ENCODE measurements at regions not wholly inside any gene's neighbourhood (a gene's known extent, or its start where the extent isn't known, plus 50 kb on each side); places are given as distances from the start of the nearest gene placed in this dataset.
"Not testable (repeated sequence)": the region's sequence is repeated elsewhere in the genome, so short reads cannot be mapped to it uniquely, and the experiment has no call there.

DNA sequence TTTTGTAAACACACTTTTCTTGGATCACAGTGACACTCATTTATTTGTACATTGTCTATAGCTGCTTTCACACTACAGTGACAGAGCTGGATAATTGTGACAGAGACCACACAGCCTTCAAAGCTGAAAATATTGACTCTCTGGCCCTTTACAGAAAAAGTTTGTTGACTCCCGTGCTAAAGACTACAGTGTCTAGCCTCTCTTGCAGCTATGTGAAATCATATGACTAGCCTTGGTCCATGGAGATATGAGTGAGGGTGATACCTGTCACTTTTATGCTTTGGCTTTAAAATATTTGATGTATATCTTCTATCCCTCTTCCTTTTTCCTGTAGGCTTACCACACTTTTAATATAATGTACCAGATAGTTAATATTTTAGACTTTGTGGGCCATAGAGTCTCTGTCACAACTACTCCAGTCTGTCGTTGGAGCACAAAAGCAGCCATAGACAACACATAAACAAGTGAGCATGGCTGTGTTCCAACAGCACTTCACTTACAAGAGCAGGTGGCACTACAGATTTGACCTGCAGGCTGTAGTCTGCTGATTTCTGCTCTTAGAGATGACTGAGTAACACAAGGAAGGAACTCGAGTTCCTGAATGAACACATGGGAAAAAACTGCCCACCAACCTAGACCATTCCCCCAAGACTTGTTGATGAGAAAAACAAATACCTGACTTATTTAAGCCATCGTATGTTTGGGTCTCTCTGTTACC lies 73.5 kb upstream of the ANKRD55 start:
- no peaks in the 10 kb centered on the region for H3K27me3 ChIP-seq (replicated peaks)
- H3K4me1 ChIP-seq (replicated peaks) = peaks cover 24% of the 10 kb centered on the region
- H3K9me3 ChIP-seq (replicated peaks) = 0 out of 2 replicates have a peak, but pooled peaks cover 3% of the 10 kb centered on the region
- H3K4me3 ChIP-seq = no peak overlapping the region
- no peak overlapping the region for H3K27ac ChIP-seq
- DNase-seq (ENCODE audit: low read depth in 1 of 2, low spot score in 2 of 2) = no peak
- H3K36me3 ChIP-seq = no peaks in the 10 kb centered on the region

DNA sequence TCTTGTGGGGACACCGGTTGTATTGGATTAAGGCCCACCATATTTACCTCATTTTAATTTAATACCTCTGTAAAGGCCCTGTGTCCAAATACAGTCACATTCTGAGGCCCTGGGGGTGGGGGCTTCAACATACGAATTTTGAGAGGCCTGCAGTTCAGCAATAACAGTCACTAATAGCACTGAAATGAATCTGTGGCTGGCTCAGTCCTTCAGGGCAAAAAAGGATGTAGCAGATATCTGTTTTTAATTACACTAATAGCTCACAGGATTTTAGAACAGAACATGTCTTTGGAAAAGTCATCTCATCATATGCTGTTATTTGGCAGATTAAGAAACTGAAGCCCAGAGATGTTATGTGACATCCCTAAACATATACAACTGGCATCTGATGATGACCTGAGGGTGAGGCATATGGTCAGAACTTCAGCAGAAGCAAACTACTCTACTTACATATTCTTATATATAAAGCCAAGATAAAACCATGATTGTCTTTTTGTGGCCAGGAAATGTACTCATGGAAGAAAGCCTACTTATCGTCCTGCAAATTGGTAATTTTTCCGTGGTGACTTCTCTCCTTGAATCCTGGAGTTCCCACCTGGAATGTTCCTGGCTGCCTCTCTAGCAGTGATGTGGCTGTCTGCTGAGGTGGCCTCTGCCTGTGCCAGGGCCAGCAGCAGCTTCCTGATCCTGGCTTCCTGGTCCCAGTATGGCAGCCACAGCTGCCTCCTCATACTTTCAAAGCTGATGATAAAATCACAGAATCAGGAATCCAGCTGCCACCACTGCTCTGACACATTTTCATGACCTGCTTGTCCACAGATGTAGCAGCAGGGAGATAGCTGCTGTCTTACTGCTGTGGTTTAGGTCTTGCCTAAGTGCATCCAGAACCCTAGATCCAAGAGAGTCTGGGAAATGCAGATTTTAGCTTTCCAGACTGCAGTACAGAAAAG lies 72.1 kb upstream of the ANKRD55 start:
- peaks cover 34% of the 10 kb centered on the region for H3K4me1 ChIP-seq (replicated peaks)
- no peak for DNase-seq (ENCODE audit: low read depth in 1 of 2, low spot score in 2 of 2)
- H3K36me3 ChIP-seq = no peaks in the 10 kb centered on the region
- no peak overlapping the region for H3K4me3 ChIP-seq
- H3K27me3 ChIP-seq (replicated peaks) = no peaks in the 10 kb centered on the region
- 0 out of 2 replicates have a peak, but pooled peaks cover 3% of the 10 kb centered on the region for H3K9me3 ChIP-seq (replicated peaks)
- H3K27ac ChIP-seq = no peak overlapping the region

DNA sequence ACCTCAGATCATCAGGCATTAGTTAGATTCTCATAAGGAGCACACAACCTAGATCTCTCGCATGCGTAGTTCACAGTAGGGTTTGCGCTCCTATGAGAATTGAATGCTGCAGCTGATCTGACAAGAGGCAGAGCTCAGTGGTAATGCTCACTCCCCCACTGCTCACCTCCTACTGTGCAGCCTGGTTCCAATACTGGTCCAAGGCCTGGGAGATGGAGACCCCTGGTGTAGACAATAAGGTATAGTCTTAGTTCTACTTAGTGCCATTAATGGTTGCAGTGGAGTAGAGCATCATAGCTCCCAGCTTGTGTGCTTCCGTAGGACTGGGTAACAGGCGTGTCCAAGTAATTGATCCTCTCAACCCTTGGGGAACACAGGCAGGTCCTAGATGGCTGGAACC lies 70.4 kb upstream of the ANKRD55 start:
- Histone ChIP-seq H3K4me1 (replicated peaks) (peaks cover 28% of the 10 kb centered on the region), H3K9me3 (replicated peaks) (0 out of 2 replicates have a peak, but pooled peaks cover 3% of the 10 kb centered on the region), H3K27ac (no peak overlapping the region), H3K27me3 (replicated peaks) (no peaks in the 10 kb centered on the region), H3K36me3 (no peaks in the 10 kb centered on the region), H3K4me3 (no peak overlapping the region)
- DNase-seq (ENCODE audit: low read depth in 1 of 2, low spot score in 2 of 2) = no peak

DNA sequence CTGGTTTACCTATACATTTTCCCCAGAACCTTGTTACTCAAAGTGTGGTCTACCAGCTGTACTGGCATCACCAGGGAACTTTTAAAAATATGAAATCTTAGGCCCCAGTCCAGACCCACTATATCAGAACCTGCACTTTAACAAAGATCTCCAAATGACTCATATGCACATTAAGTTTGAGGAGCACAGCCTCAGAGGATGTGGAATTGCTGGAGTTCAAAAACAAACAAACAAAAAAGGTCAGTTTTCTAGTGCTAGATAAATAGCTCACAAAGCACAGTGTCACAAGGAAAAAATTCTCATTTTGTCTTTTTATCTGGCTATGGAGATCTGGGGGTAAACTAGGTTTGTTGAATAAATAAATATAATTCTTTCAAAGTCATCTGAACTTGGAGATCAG lies 68.9 kb upstream of the ANKRD55 start:
- no peak overlapping the region for H3K4me3 ChIP-seq
- H3K4me1 ChIP-seq (replicated peaks) = peaks cover 28% of the 10 kb centered on the region
- 0 out of 2 replicates have a peak, but pooled peaks cover 3% of the 10 kb centered on the region for H3K9me3 ChIP-seq (replicated peaks)
- peak in 1 of 2 experiments; percentile 88 for DNase-seq (ENCODE audit: low read depth in 1 of 2, low spot score in 2 of 2)
- H3K36me3 ChIP-seq = no peaks in the 10 kb centered on the region
- no peaks in the 10 kb centered on the region for H3K27me3 ChIP-seq (replicated peaks)
- peak overlapping the region; percentile 45 for H3K27ac ChIP-seq

DNA sequence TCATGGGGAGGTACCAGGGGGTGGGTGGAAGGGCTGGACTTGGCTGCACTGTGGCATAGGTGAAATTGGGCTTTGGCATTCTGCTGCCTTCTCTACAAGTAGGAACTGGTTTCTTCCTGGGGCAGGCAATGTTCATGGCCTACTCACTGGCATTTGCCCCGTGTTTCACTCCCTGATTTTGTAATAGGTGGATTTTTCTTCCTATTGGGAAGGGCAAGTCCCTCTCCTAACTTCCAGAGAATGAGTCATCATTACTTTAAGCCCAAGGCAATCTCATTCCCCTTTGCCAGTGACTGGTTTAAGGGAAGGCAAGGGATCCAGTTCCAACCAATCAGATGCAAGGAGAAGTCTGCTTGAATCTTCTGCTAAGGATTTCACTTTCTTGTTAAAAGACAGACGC lies 67.9 kb upstream of the ANKRD55 start:
- no peaks in the 10 kb centered on the region for H3K27me3 ChIP-seq (replicated peaks)
- H3K27ac ChIP-seq = no peak overlapping the region
- DNase-seq (ENCODE audit: low read depth in 1 of 2, low spot score in 2 of 2) = peak in 1 of 2 experiments; percentile 37
- peaks cover 28% of the 10 kb centered on the region for H3K4me1 ChIP-seq (replicated peaks)
- H3K36me3 ChIP-seq = no peaks in the 10 kb centered on the region
- H3K4me3 ChIP-seq = no peak overlapping the region
- no peaks in the 10 kb centered on the region for H3K9me3 ChIP-seq (replicated peaks)

DNA sequence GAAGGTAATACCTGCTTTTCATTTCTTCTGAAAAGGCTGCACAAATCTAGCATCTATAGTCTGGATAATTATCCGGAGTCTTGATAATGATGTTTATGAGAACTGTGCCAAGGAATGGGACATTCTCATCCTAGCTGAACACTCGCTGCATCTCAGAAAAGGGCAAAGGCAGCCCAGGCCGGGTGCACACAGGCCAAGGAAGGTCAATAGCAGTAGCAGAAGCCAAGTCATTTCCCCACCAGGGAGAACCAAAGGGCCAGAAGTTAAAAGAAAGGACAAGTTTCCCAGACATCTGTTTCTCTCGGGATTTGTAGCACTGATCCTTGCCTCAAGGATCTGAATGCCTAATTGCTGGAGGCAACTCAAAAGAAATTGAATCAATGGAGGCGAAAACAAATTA lies 66.1 kb upstream of the ANKRD55 start:
- H3K9me3 ChIP-seq (replicated peaks) = no peaks in the 10 kb centered on the region
- H3K27ac ChIP-seq = no peak overlapping the region
- no peak for DNase-seq (ENCODE audit: low read depth in 1 of 2, low spot score in 2 of 2)
- H3K27me3 ChIP-seq (replicated peaks) = no peaks in the 10 kb centered on the region
- peaks cover 28% of the 10 kb centered on the region for H3K4me1 ChIP-seq (replicated peaks)
- no peak overlapping the region for H3K4me3 ChIP-seq
- H3K36me3 ChIP-seq = no peaks in the 10 kb centered on the region

DNA sequence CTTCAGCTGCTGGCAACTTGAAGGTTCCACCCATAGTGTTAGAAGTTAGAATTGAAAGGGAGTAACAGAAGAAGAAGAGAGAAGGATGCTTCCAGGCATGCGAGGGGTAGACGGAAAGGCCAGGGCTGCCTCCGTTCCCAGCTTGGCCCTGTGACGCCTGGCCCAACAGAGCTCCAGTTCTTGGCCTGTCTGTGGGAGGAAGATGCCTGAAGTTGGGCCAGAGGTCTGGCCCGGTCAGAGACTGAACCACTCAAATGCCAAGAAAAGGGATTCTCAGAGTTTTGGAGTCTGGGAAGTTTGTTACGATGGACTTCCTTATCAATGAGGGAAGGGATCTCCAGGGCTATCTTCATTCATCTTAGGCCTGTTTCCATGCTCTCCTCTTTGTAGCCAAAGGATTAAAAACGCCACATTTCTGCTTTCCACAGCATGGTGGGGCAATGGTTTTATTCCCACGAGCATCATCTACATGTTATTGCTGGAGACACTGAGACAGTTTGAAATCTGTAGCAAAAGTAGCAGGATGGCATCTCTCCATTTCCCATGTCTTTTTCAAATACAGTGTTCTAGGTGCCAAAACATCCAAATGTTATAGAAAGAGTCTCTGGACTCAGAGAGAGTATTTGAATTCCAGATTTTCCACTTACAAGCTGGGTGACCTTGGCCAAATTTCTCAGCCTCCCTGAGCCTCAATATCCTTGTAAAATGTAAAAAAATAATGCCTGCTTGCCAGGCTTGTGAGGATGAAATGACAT lies 65.4 kb upstream of the ANKRD55 start:
- Histone ChIP-seq H3K27ac (no peak overlapping the region), H3K36me3 (no peaks in the 10 kb centered on the region), H3K4me3 (no peak overlapping the region), H3K27me3 (replicated peaks) (no peaks in the 10 kb centered on the region), H3K9me3 (replicated peaks) (no peaks in the 10 kb centered on the region), H3K4me1 (replicated peaks) (peaks cover 27% of the 10 kb centered on the region)
- DNase-seq (ENCODE audit: low read depth in 1 of 2, low spot score in 2 of 2) = no peak

DNA sequence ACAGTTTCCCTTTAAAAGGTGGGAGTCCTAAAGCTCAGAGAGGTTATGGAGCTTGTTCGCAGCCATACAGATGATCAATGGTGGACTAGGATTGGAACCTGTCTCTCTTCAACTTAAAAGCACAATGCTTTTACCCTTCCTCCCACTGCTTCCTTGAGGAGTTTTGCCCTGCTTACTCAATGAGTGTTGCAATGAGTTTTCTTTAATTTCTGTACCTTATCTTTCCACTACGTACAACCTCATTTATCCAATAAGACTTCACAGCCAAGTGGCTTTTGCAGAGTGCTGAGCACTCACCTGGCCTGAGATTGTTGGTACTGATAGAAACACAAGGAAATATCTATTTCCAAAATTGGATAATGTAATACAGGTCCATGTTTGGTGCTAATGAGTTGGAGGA lies 64.7 kb upstream of the ANKRD55 start:
- H3K36me3 ChIP-seq = no peaks in the 10 kb centered on the region

DNA sequence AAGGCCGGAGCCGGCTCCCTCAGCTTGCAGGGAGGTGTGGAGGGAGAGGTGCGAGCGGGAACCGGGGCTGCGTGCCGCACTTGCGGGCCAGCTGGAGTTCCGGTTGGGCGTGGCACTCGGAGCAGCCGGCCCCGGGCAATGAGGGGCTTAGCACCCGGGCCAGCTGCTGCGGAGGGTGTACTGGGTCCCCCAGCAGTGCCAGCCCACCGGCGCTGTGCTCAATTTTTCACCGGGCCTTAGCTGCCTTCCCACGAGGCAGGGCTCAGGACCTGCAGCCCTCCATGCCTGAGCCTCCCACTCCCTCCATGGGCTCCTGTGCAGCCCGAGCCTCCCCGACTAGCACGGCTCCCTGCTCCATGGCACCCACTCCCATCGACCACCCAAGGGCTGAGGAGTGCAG lies 62.2 kb upstream of the ANKRD55 start:
- H3K9me3 ChIP-seq (replicated peaks); H3K4me3 ChIP-seq; DNase-seq (ENCODE audit: low read depth in 1 of 2, low spot score in 2 of 2); H3K27ac ChIP-seq; H3K27me3 ChIP-seq (replicated peaks); H3K36me3 ChIP-seq; H3K4me1 ChIP-seq (replicated peaks): not testable (repeated sequence)

More for the DNA sequence above, 64.7 kb upstream of the ANKRD55 start:
- Histone ChIP-seq H3K4me3 (no peak overlapping the region), H3K4me1 (replicated peaks) (peaks cover 20% of the 10 kb centered on the region), H3K9me3 (replicated peaks) (no peaks in the 10 kb centered on the region), H3K27ac (no peak overlapping the region), H3K27me3 (replicated peaks) (no peaks in the 10 kb centered on the region)
- DNase-seq (ENCODE audit: low read depth in 1 of 2, low spot score in 2 of 2) = no peak

DNA sequence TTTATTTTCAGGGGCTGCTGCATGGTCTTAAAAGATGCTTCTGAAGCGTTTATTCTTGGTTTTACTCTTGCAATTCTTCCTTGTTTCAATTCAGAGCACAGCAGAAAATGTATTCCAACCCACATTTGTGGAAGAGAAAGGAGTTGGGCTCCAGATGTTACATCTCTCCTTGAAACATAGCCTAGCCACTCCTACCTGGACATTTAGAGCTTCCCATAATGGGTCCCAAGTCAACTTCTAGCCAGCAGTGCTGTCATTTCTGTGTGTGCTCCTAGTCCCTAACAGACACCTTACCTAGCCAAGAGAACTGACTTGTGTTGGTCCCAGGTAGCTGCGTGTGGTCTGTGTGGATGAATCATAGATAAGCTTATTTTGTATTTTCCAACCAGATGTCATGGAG lies 61.2 kb upstream of the ANKRD55 start:
- H3K27ac ChIP-seq = no peak overlapping the region
- H3K36me3 ChIP-seq = no peaks in the 10 kb centered on the region
- H3K9me3 ChIP-seq (replicated peaks) = no peaks in the 10 kb centered on the region
- peaks cover 12% of the 10 kb centered on the region for H3K4me1 ChIP-seq (replicated peaks)
- no peak for DNase-seq (ENCODE audit: low read depth in 1 of 2, low spot score in 2 of 2)
- H3K27me3 ChIP-seq (replicated peaks) = no peaks in the 10 kb centered on the region
- H3K4me3 ChIP-seq = no peak overlapping the region

DNA sequence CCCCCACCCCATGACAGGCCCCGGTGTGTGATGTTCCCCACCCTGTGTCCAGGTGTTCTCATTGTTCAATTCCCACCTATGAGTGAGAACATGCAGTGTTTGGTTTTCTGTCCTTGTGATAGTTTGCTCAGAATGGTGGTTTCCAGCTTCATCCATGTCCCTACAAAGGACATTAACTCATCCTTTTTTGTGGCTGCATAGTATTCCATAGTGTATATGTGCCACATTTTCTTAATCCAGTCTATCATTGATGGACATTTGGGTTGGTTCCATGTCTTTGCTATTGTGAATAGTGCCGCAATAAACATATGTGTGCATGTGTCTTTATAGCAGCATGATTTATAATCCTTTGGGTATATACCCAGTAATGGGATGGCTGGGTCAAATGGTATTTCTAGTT lies 59.7 kb upstream of the ANKRD55 start:
- not testable (repeated sequence) for H3K27me3 ChIP-seq (replicated peaks); H3K36me3 ChIP-seq; H3K27ac ChIP-seq; H3K4me3 ChIP-seq; DNase-seq (ENCODE audit: low read depth in 1 of 2, low spot score in 2 of 2); H3K9me3 ChIP-seq (replicated peaks)
- H3K4me1 ChIP-seq (replicated peaks) = peaks cover 12% of the 10 kb centered on the region

DNA sequence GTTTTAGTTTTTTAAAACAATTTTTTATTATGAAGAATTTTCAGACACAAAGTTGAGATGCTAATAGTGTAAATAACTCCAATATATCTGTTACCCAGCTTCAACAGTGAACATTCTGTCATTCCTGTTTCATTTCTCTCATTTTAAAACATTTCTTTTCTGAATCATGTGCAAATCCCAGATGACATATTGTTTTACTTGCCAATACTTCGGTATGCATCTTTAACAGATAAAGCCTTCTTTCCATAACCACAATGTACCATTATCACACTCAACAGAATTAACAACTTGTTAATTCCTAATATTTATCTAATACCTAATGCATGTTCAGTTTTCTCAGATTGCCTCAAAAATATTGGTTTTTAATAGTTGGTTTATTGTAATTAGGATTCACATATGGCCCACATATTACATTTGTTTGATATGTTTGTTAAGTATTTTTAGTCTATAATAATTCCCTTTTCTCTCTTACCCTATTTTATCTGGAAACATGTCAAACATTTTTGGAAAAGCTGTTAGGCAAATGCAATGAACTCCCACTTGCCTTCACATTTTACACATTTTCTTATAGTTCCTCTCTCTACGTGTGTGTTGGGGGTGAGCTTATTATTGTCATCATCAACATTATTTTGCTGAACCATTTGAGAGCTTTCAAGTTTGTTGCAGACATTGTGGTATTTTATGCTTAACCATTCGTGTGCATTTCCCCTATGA lies 58.7 kb upstream of the ANKRD55 start:
- Histone ChIP-seq H3K9me3 (replicated peaks) (no peaks in the 10 kb centered on the region), H3K4me3 (no peak overlapping the region), H3K27me3 (replicated peaks) (no peaks in the 10 kb centered on the region), H3K27ac (no peak overlapping the region), H3K4me1 (replicated peaks) (peaks cover 18% of the 10 kb centered on the region), H3K36me3 (no peaks in the 10 kb centered on the region)
- no peak for DNase-seq (ENCODE audit: low read depth in 1 of 2, low spot score in 2 of 2)

DNA sequence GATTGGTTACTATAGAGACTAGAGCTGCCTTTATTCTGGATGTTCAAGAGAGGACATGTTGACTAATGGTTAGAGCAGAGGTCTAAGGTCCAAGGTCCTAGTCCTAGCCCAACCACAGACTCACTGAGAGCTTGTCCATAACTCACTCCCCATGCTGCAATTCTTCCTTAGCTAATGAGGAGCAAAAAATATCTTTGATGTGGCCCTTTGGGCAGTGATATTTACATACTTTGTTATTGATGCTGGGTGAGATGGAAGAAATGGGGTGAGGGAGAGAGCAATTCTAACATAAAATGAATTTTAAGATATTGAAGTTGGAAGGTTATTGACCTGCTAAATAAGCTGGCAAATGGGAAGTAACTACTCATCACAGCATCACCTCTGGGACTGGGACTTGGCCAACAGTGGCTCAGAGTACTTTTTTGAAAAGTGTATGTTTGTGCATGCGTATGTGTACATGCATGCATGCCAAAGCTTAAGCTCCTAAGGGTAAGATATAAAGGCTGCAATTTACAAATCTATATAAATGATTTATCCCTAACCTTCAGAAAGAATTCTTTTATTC lies 58.0 kb upstream of the ANKRD55 start:
- H3K9me3 ChIP-seq (replicated peaks) = no peaks in the 10 kb centered on the region
- DNase-seq (ENCODE audit: low read depth in 1 of 2, low spot score in 2 of 2) = no peak
- H3K27me3 ChIP-seq (replicated peaks) = no peaks in the 10 kb centered on the region
- H3K36me3 ChIP-seq = no peaks in the 10 kb centered on the region
- H3K4me1 ChIP-seq (replicated peaks) = peaks cover 24% of the 10 kb centered on the region
- H3K27ac ChIP-seq = no peak overlapping the region
- H3K4me3 ChIP-seq = no peak overlapping the region
